ENCODE measurements at regions not wholly inside any gene's neighbourhood (a gene's known extent, or its start where the extent isn't known, plus 50 kb on each side); places are given as distances from the start of the nearest gene placed in this dataset.

GRCh38 chr10:21167288-21168010 lies 270.3 kb upstream of the NEBL start:
- peaks cover 12% of the 10 kb centered on the region for H3K4me1 Mint-ChIP-seq (ENCODE audit: unreplicated experiment)
- H3K4me3 Mint-ChIP-seq (ENCODE audit: unreplicated experiment) = no peak overlapping the region
- DNase-seq (ENCODE audit: low spot score) = no peak
- no peaks in the 10 kb centered on the region for H3K36me3 Mint-ChIP-seq (ENCODE audit: low read depth, unreplicated experiment)
- peaks cover 4% of the 10 kb centered on the region for H3K27me3 Mint-ChIP-seq (ENCODE audit: unreplicated experiment)
- no peak overlapping the region for H3K27ac Mint-ChIP-seq (ENCODE audit: unreplicated experiment)
- TF ChIP-seq, protein P1, sequence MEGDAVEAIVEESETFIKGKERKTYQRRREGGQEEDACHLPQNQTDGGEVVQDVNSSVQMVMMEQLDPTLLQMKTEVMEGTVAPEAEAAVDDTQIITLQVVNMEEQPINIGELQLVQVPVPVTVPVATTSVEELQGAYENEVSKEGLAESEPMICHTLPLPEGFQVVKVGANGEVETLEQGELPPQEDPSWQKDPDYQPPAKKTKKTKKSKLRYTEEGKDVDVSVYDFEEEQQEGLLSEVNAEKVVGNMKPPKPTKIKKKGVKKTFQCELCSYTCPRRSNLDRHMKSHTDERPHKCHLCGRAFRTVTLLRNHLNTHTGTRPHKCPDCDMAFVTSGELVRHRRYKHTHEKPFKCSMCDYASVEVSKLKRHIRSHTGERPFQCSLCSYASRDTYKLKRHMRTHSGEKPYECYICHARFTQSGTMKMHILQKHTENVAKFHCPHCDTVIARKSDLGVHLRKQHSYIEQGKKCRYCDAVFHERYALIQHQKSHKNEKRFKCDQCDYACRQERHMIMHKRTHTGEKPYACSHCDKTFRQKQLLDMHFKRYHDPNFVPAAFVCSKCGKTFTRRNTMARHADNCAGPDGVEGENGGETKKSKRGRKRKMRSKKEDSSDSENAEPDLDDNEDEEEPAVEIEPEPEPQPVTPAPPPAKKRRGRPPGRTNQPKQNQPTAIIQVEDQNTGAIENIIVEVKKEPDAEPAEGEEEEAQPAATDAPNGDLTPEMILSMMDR (IDR thresholded peaks at IDR 0.05; ENCODE audit: unreplicated experiment) = no peak
- no peaks in the 10 kb centered on the region for H3K9me3 Mint-ChIP-seq (ENCODE audit: unreplicated experiment)

DNA sequence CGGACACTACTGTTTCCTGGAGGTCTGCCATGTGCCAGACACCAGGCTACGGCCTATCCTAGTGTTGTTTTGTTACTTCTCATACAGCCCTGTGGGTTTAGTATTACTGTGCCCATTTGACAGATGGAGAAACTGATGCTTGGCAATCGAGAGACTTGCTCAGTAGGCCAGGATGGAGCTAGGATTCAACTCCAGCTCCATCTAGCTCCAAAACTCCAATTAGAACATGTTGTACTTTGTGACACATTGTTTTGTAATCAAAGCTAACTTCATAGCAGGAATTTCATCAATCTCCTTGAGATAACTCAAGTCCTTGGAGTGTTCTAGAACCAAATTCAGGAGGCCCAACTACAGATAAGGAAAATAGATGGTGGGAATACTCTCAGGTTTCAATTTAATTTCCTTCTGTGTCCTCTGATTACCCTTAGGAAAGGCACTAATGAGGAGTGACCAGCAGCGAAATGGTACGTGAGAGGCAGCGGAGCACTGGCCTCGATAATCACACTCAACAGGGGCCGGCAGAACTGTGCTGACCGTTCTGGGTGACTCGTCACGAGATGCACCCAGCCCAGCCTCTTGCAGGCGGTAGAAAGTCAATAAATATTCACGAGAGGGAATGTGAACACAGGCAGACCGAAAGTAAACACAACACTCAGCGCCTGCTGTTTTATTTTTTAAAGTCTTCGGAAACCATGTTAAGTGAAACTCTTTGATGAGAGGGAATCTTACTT lies 269.6 kb upstream of the NEBL start:
- Mint-ChIP-seq H3K27ac (ENCODE audit: unreplicated experiment) (no peak overlapping the region), H3K27me3 (ENCODE audit: unreplicated experiment) (peaks cover 3% of the 10 kb centered on the region), H3K9me3 (ENCODE audit: unreplicated experiment) (no peaks in the 10 kb centered on the region), H3K4me3 (ENCODE audit: unreplicated experiment) (no peak overlapping the region), H3K36me3 (ENCODE audit: low read depth, unreplicated experiment) (no peaks in the 10 kb centered on the region), H3K4me1 (ENCODE audit: unreplicated experiment) (peaks cover 10% of the 10 kb centered on the region)
- TF ChIP-seq, protein P1 (IDR thresholded peaks at IDR 0.05; ENCODE audit: unreplicated experiment) = no peak
- DNase-seq (ENCODE audit: low spot score) = no peak

- TF ChIP-seq, protein P1 (IDR thresholded peaks at IDR 0.05; ENCODE audit: unreplicated experiment) = no peak
These were observed 268.4 kb upstream of the NEBL start for GRCh38 chr10:21165489-21165888.

DNA sequence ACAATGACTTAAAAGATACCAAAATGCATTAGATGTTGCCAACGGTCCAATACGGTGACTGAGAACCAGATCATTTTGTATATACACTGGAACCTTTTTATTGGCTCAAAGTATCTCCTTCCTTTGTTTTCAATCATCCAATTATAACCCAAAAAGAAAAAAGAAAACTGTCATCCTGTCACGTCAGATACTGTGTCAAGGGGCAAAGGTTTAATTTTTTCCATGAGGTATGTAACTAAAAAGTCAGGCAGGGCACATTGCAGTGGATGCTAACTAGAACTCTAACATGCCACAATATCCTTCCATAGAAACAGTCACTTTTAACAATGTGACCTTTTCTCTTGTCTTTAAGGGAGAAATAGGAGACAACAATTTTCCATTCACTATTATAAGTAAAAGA lies 267.6 kb upstream of the NEBL start:
- no peaks in the 10 kb centered on the region for H3K4me1 Mint-ChIP-seq (ENCODE audit: unreplicated experiment)
- H3K4me3 Mint-ChIP-seq (ENCODE audit: unreplicated experiment) = no peak overlapping the region
- H3K27me3 Mint-ChIP-seq (ENCODE audit: unreplicated experiment) = no peaks in the 10 kb centered on the region
- H3K36me3 Mint-ChIP-seq (ENCODE audit: low read depth, unreplicated experiment) = no peaks in the 10 kb centered on the region
- no peaks in the 10 kb centered on the region for H3K9me3 Mint-ChIP-seq (ENCODE audit: unreplicated experiment)
- H3K27ac Mint-ChIP-seq (ENCODE audit: unreplicated experiment) = no peak overlapping the region
- TF ChIP-seq, protein P1 (IDR thresholded peaks at IDR 0.05; ENCODE audit: unreplicated experiment) = no peak
- no peak for DNase-seq (ENCODE audit: low spot score)

More at GRCh38 chr10:21165489-21165888, 268.4 kb upstream of the NEBL start:
- H3K27me3 Mint-ChIP-seq (ENCODE audit: unreplicated experiment) = no peaks in the 10 kb centered on the region
- H3K4me1 Mint-ChIP-seq (ENCODE audit: unreplicated experiment) = peaks cover 6% of the 10 kb centered on the region
- no peak overlapping the region for H3K27ac Mint-ChIP-seq (ENCODE audit: unreplicated experiment)
- no peaks in the 10 kb centered on the region for H3K36me3 Mint-ChIP-seq (ENCODE audit: low read depth, unreplicated experiment)
- H3K9me3 Mint-ChIP-seq (ENCODE audit: unreplicated experiment) = no peaks in the 10 kb centered on the region
- DNase-seq (ENCODE audit: low spot score) = no peak
- no peak overlapping the region for H3K4me3 Mint-ChIP-seq (ENCODE audit: unreplicated experiment)

DNA sequence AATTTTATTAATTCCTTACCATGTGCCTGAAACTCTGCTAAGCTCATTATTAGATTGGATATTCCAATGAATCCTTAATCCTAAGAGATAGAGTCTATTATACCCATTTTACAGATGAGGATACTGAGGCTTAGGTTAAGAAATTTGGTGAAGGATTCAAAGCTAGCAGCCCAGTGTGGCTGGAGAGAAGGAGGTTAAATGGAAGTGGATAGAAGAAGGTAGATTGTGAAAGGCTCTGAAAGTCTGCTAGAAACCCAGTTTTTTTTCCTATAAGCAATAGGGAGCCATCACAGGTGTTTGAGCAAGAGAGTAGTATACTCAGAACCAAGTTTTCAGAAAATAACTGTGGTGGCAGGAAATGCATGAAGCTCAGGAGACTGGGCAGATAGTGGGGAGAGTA lies 265.8 kb upstream of the NEBL start:
- H3K4me3 Mint-ChIP-seq (ENCODE audit: unreplicated experiment) = no peak overlapping the region
- TF ChIP-seq, protein P1 (IDR thresholded peaks at IDR 0.05; ENCODE audit: unreplicated experiment) = no peak
- no peaks in the 10 kb centered on the region for H3K4me1 Mint-ChIP-seq (ENCODE audit: unreplicated experiment)
- no peaks in the 10 kb centered on the region for H3K9me3 Mint-ChIP-seq (ENCODE audit: unreplicated experiment)
- no peaks in the 10 kb centered on the region for H3K36me3 Mint-ChIP-seq (ENCODE audit: low read depth, unreplicated experiment)
- no peak overlapping the region for H3K27ac Mint-ChIP-seq (ENCODE audit: unreplicated experiment)
- H3K27me3 Mint-ChIP-seq (ENCODE audit: unreplicated experiment) = no peaks in the 10 kb centered on the region
- DNase-seq (ENCODE audit: low spot score) = no peak
